CD4-positive, alpha-beta T cell treated with Interleukin-1 beta for 1 hour (primary cell): ENCODE measurements at regions not wholly inside any gene's neighbourhood (a gene's known extent, or its start where the extent isn't known, plus 50 kb on each side); places are given as distances from the start of the nearest gene placed in this dataset.
"Not testable (repeated sequence)": the region's sequence is repeated elsewhere in the genome, so short reads cannot be mapped to it uniquely, and the experiment has no call there.

Source experiments
- DNase-seq, 2 donors: peaks; one replicate each; pipeline ENCODE4 v3.0.0-alpha.2; 2020 to 2022

GRCh38 chr12:119931402-119931801, 54.3 kb upstream of the CIT start:
- DNase-seq: no peak

- no peak for DNase-seq
Observed at GRCh38 chr12:119932921-119933320, 55.8 kb upstream of the CIT start.

- not testable (repeated sequence) for DNase-seq
Observed at GRCh38 chr12:119934780-119935179, 54.3 kb upstream of the BICDL1 start.

GRCh38 chr12:119936705-119937311, 52.2 kb upstream of the BICDL1 start:
- DNase-seq: no peak

- DNase-seq: peak; percentile 52 to 71
Observed at GRCh38 chr12:119938049-119938667, 50.9 kb upstream of the BICDL1 start.
